GM20000 (cell line): ENCODE measurements at regions not wholly inside any gene's neighbourhood (a gene's known extent, or its start where the extent isn't known, plus 50 kb on each side); places are given as distances from the start of the nearest gene placed in this dataset.
"Not testable (repeated sequence)": the region's sequence is repeated elsewhere in the genome, so short reads cannot be mapped to it uniquely, and the experiment has no call there.

ENCODE experiments used
- DNase-seq: peaks from one replicate; pipeline ENCODE4 v3.0.0; 2012; ENCODE audit warnings: low spot score
- TF ChIP-seq, protein P1 (sequence below): IDR thresholded peaks from 2 replicates; pipeline ENCODE4 v1.5.1; 2012; ENCODE audit warnings: mild to moderate bottlenecking, control low read depth; ENCODE audit errors: extremely low read depth, missing control alignments

DNA sequence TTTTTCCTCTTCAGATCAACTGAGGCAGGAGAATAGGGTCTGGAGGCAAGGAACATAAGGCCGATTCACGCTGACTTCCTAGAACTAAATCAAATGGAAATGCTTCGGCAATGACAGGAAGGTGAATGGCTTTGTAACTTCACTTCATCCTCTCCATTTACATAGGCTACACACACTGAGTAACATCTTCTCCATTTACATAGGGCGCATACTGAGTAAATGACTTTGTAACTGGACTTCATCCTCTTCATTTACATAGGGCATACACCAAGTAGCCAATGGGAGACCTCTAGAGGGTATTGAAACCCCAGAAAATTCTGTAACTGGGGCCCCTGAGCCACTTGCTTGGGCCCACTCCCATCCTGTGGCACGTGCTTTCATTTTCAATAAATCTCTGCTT lies 71.0 kb upstream of the CPSF6 start:
- DNase-seq: no peak
- TF ChIP-seq, protein P1, sequence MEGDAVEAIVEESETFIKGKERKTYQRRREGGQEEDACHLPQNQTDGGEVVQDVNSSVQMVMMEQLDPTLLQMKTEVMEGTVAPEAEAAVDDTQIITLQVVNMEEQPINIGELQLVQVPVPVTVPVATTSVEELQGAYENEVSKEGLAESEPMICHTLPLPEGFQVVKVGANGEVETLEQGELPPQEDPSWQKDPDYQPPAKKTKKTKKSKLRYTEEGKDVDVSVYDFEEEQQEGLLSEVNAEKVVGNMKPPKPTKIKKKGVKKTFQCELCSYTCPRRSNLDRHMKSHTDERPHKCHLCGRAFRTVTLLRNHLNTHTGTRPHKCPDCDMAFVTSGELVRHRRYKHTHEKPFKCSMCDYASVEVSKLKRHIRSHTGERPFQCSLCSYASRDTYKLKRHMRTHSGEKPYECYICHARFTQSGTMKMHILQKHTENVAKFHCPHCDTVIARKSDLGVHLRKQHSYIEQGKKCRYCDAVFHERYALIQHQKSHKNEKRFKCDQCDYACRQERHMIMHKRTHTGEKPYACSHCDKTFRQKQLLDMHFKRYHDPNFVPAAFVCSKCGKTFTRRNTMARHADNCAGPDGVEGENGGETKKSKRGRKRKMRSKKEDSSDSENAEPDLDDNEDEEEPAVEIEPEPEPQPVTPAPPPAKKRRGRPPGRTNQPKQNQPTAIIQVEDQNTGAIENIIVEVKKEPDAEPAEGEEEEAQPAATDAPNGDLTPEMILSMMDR: no peak

DNA sequence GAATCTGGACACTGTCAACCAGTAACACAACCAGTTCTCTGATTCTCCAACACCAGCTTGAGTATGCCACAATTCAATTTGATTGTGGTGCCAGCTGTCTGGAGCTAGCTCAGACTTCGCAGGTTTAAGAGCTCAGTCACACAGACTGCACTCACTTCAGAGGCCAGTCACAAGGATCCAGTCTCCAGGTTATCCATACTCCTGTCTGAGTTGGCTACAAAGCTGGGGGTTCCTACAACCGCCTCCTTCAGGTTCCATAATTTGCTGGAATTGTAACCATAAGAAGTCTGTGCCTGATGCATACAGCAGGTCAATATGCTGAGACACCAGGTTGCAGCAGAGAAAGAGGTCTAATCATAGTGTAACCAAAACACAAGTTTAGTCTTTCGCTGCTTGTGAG lies 70.5 kb upstream of the CPSF6 start:
- TF ChIP-seq, protein P1: no peak
- no peak for DNase-seq

DNA sequence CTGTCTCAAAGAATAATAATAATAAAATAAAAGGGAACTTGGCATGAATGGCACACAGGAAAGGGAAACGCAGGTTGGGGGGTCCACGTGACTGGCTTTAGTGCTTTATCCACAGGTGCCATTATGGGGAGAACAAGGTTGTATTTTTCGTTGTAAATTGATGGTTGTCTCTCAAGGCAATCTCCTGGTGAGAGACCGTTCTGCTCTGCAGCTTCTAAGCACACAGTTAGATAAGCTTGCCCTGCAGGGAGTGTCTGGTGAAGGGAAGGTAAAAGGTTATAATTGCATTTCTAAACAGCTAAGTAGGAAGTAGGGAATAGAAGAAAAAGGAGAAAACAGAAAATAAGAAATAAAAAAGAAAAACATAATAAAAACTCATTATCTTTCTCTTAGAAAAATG lies 69.1 kb upstream of the CPSF6 start:
- no peak for DNase-seq
- TF ChIP-seq, protein P1: no peak

DNA sequence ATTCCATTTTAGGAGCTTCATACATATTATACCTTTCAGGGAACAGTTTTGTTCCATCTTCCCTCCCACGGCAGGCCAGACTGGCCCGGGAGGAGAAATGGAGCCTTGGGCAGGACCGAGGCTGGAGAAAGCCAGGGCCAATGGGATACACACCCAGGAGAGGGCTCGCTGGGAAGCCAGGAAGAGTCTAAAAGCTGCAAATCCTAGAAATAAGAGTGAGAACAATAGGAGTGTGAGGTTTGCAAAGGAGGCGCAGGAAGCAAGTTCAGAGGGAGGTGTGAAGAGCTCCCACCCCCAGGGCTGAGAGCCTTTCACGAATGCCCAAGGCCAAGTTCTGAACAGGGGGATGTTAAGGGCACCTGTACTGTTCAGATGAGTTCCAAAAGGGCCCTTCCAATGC lies 67.5 kb upstream of the CPSF6 start:
- no peak for DNase-seq
- TF ChIP-seq, protein P1: no peak

DNA sequence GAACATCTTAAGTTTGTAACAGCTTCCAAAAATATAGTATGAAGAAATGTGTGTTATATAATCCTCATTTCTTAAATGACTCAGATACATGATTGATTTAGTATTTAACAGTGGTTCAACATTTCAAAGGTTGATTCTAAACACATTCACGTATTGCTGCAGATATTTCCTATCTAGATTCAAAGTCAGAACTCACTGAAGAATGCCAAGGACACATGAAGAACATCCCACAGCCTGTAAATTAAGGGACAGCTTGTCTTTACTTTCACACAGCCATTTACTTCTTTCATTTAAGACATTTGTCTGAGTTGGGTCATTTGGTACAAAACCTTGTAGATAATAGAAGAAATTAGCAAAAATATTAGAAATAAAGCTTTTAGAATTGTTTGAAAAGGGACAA lies 66.9 kb upstream of the CPSF6 start:
- TF ChIP-seq, protein P1: no peak
- no peak for DNase-seq

DNA sequence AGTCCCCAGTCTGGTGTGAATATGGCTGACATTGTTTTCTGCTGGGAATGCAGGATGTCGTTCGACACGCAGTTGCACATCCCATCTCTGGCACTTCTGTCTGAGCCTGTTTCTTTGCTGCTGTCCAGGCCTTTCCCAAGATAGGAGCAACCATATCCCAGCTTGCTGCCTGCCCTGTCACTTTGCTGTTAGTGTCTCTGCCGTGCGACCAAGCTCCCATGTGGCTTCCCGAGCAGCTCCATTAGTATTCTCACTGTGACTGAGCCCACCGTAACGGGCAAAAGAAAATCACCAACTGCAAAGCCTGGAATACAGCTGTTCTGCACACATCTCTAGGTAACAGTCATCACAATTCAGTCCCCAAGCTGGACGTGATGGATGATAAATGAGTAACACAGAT lies 66.0 kb upstream of the CPSF6 start:
- DNase-seq: no peak
- TF ChIP-seq, protein P1: no peak

DNA sequence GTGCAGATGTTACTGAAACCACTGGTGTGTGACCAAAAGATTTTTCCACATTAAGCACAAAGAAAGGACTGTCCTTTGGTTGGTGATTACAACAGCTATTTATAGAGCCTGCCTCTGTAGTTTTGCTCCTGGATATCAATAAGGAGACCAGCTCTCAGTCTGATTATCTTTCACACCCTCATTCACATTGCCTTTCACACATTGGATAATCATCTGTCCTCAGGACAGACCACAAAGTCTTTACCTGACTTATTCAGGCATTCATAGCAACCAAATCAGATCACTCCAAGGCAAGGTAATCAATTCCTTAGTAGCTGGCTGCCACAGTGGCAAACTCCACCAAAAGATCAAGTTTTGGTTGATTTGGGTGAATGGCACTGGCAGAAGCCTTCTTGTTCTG lies 59.6 kb upstream of the CPSF6 start:
- TF ChIP-seq, protein P1: no peak
- no peak for DNase-seq

DNA sequence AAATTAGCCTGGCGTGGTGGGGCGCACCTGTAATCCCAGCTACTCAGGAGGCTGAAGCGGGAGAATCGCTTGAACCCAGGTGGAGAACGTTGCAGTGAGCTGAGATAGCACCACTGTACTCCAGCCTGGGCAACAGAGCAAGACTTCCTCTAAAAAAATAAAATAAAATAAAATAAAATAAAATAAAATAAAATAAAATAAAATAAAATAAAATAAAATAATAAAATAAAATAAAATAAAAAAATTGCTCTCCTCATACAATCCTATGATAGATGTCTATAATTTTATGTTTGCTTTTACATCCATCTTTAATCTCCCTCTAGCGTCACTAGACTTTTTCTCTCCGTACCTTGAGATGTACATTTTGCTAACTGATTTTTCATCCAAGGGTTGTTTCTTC lies 51.8 kb upstream of the CPSF6 start:
- DNase-seq: not testable (repeated sequence)
